IMR-90 (cell line): ENCODE measurements at regions not wholly inside any gene's neighbourhood (a gene's known extent, or its start where the extent isn't known, plus 50 kb on each side); places are given as distances from the start of the nearest gene placed in this dataset.

Source experiments
- ATAC-seq: fragments of 200-7000 bp; cut with Tn5 transposase; 2 replicates; pipeline ENCODE4 v1.9.1; 2020; ENCODE audit warnings: low read depth, mild to moderate bottlenecking, moderate library complexity
- BruUV-seq: library from RNA; stranded (reverse); fragments of 400-500 nt; replicated peaks from 2 replicates; lab custom pipeline; 2021; lab: Mats Ljungman, UMichigan
- CTCF ChIA-PET: fragments of 300-600 bp; formaldehyde crosslinking; extraction: SDS; loops from one replicate; lab custom pipeline; 2021; ENCODE audit warnings: antibody characterized with exemption; lab: Yijun Ruan, JAX
- POLR2A ChIA-PET: fragments of 300-600 bp; sonication (Branson Sonifier 250); formaldehyde crosslinking; loops from one replicate; lab custom pipeline; 2022; ENCODE audit warnings: antibody characterized with exemption; ENCODE audit not compliant: unreplicated experiment; lab: Charles Lee
- DNase-seq: peaks from one replicate; pipeline ENCODE4 v3.0.0; 2013
- H2AFZ ChIP-seq: replicated peaks from 2 replicates; pipeline ENCODE3; 2013; ENCODE audit warnings: low read length, mild to moderate bottlenecking; ENCODE audit not compliant: poor library complexity
- H2AK5ac ChIP-seq: 2 replicates; pipeline ENCODE4 v1.6.1; 2013; ENCODE audit warnings: low read depth, low read length, inconsistent platforms
- H2AK9ac ChIP-seq: replicated peaks from 2 replicates; pipeline ENCODE3; 2013; ENCODE audit warnings: mild to moderate bottlenecking, low read depth, low read length, moderate library complexity; ENCODE audit not compliant: poor library complexity
- H2BK120ac ChIP-seq: 2 replicates; pipeline ENCODE4 v1.6.1; 2013; ENCODE audit warnings: low read depth, low read length, inconsistent platforms
- H2BK15ac ChIP-seq: 3 replicates; pipeline ENCODE4 v1.6.1; 2013; ENCODE audit warnings: low read depth, low read length, inconsistent platforms
- H2BK20ac ChIP-seq: 2 replicates; pipeline ENCODE4 v1.6.1; 2013; ENCODE audit warnings: low read depth, mild to moderate bottlenecking, inconsistent platforms, low read length, moderate library complexity
- H2BK5ac ChIP-seq: 2 replicates; pipeline ENCODE4 v1.6.1; 2013; ENCODE audit warnings: mild to moderate bottlenecking, low read depth, low read length, inconsistent platforms; ENCODE audit not compliant: poor library complexity, severe bottlenecking
- H3K14ac ChIP-seq: replicated peaks from 2 replicates; pipeline ENCODE4 v1.6.1; 2013; ENCODE audit warnings: low read depth, low read length, inconsistent platforms
- H3K18ac ChIP-seq: 2 replicates; pipeline ENCODE4 v1.6.1; 2013; ENCODE audit warnings: low read depth, low read length, control low read depth
- H3K23ac ChIP-seq: 2 replicates; pipeline ENCODE4 v1.6.1; 2013; ENCODE audit warnings: low read depth, low read length, inconsistent platforms
- H3K27ac ChIP-seq: 2 replicates; pipeline ENCODE4 v1.5.1; 2013; ENCODE audit warnings: mild to moderate bottlenecking, control low read depth, low read length; ENCODE audit not compliant: insufficient read depth
- H3K27me3 ChIP-seq: 2 replicates; pipeline ENCODE4 v1.6.1; 2013; ENCODE audit warnings: low read length; ENCODE audit not compliant: control insufficient read depth, insufficient read depth
- H3K36me3 ChIP-seq: 2 replicates; pipeline ENCODE4 v1.6.1; 2013; ENCODE audit warnings: low read length, mixed read lengths; ENCODE audit not compliant: control insufficient read depth, insufficient read depth
- H3K4ac ChIP-seq: 2 replicates; pipeline ENCODE4 v1.6.1; 2013; ENCODE audit warnings: low read depth, low read length, inconsistent platforms
- H3K4me1 ChIP-seq: 2 replicates; pipeline ENCODE4 v1.6.1; 2013; ENCODE audit warnings: low read length, mixed read lengths; ENCODE audit not compliant: control insufficient read depth, insufficient read depth
- H3K4me2 ChIP-seq: 2 replicates; pipeline ENCODE4 v1.6.1; 2013; ENCODE audit warnings: low read depth, mild to moderate bottlenecking, control low read depth, low read length, moderate library complexity
- H3K4me3 ChIP-seq: 2 replicates; pipeline ENCODE4 v1.5.1; 2013; ENCODE audit warnings: low read depth, mild to moderate bottlenecking, control low read depth, low read length, moderate library complexity; ENCODE audit not compliant: insufficient read depth
- H3K56ac ChIP-seq: 2 replicates; pipeline ENCODE4 v1.6.1; 2013; ENCODE audit warnings: low read length, inconsistent platforms; ENCODE audit not compliant: insufficient read depth; ENCODE audit errors: extremely low read depth
- H3K79me1 ChIP-seq, 2 experiments: 2 replicates each; pipeline ENCODE4 v1.6.1; 2013; ENCODE audit warnings: low read length in 2 of 2, inconsistent platforms in 1 of 2, low read depth in 1 of 2
- H3K9ac ChIP-seq: 2 replicates; pipeline ENCODE4 v1.6.1; 2013; ENCODE audit warnings: low read depth, low read length, control low read depth
- H3K9me1 ChIP-seq: 2 replicates; pipeline ENCODE4 v1.6.1; 2013; ENCODE audit warnings: low read length, inconsistent platforms; ENCODE audit not compliant: insufficient read depth
- H3K9me3 ChIP-seq: 2 replicates; pipeline ENCODE4 v1.6.1; 2013; ENCODE audit warnings: low read length; ENCODE audit not compliant: control insufficient read depth, insufficient read depth
- H4K20me1 ChIP-seq: 2 replicates; pipeline ENCODE4 v1.6.1; 2013; ENCODE audit warnings: low read length, inconsistent platforms; ENCODE audit not compliant: insufficient read depth
- H4K5ac ChIP-seq: 2 replicates; pipeline ENCODE4 v1.6.1; 2013; ENCODE audit warnings: mild to moderate bottlenecking, low read depth, low read length, control low read depth
- H4K8ac ChIP-seq, 2 experiments: 2 replicates each; pipeline ENCODE4 v1.6.1; 2013; ENCODE audit warnings: low read depth in 2 of 2, low read length in 2 of 2, control low read depth in 1 of 2, inconsistent platforms in 1 of 2
- H4K91ac ChIP-seq: 2 replicates; pipeline ENCODE4 v1.6.1; 2013; ENCODE audit warnings: low read depth, low read length, inconsistent platforms; ENCODE audit not compliant: insufficient read depth
- BHLHE40 ChIP-seq: fragments of 150-350 bp; IDR thresholded peaks from 2 replicates; pipeline ENCODE4 v1.6.1; 2016; ENCODE audit warnings: mild to moderate bottlenecking, low read depth, low read length
- CEBPB ChIP-seq: IDR thresholded peaks from 2 replicates; pipeline ENCODE4 v1.6.1; 2012; ENCODE audit warnings: low read depth, low read length, improper control_type of control experiment
- ELK1 ChIP-seq: fragments of 150-350 bp; IDR thresholded peaks from 2 replicates; pipeline ENCODE4 v1.6.1; 2016; ENCODE audit warnings: low read depth, mild to moderate bottlenecking, low read length, moderate library complexity, borderline replicate concordance
- MAFK ChIP-seq: IDR thresholded peaks from 2 replicates; pipeline ENCODE4 v1.6.1; 2012; ENCODE audit warnings: low read depth, low read length, improper control_type of control experiment
- MXI1 ChIP-seq: IDR thresholded peaks from 2 replicates; pipeline ENCODE4 v1.6.1; 2012; ENCODE audit warnings: low read depth, mild to moderate bottlenecking, low read length, moderate library complexity, borderline replicate concordance
- POLR2A ChIP-seq: IDR thresholded peaks from 2 replicates; pipeline ENCODE4 v1.6.1; 2012; ENCODE audit warnings: mild to moderate bottlenecking, low read depth, low read length
- RCOR1 ChIP-seq: IDR thresholded peaks from 2 replicates; pipeline ENCODE4 v1.6.1; 2012; ENCODE audit warnings: mild to moderate bottlenecking, low read length, improper control_type of control experiment; ENCODE audit not compliant: insufficient replicate concordance
- RFX5 ChIP-seq: IDR thresholded peaks from 2 replicates; pipeline ENCODE4 v1.8.0; 2012; ENCODE audit warnings: low read depth, mild to moderate bottlenecking, low read length, moderate library complexity
- SMC3 ChIP-seq: fragments of 150-350 bp; IDR thresholded peaks from 2 replicates; pipeline ENCODE4 v1.6.1; 2016; ENCODE audit warnings: low read depth, mild to moderate bottlenecking, antibody characterized with exemption, low read length, moderate library complexity
- WGBS, 2 experiments: methylation state at CpG; one replicate each; pipeline versions ENCODE4 v1.1.5 to v1.1.7; 2013; ENCODE audit warnings: missing lambda C conversion rate in 2 of 2; ENCODE audit not compliant: insufficient read length in 1 of 2; ENCODE audit errors: extremely low coverage in 2 of 2; 5-methylcytosine and 5-hydroxymethylcytosine counted together
- dilution Hi-C: fragments of 300-500 bp; cut with HindIII; formaldehyde crosslinking; loops from one replicate; pipeline ENCODE4 v1.14.3; 2018; ENCODE audit warnings: low sequenced_read_pairs; ENCODE audit not compliant: unreplicated experiment
- in situ Hi-C: fragments of 300-500 bp; cut with MboI; formaldehyde crosslinking; loops from 3 replicates; pipeline ENCODE4 v1.14.3; 2019; ENCODE audit warnings: low sequenced_read_pairs, inconsistent platforms, mixed read lengths
- intact Hi-C: fragments of 100-400 bp; cut with micrococcal nuclease; formaldehyde crosslinking; loops from 2 replicates; pipeline ENCODE4 v1.10.0; 2022

GRCh38 chr13:107736731-107737130 lies 478.6 kb downstream of the LIG4 start:
- Histone ChIP-seq H3K4me1 (peaks cover 6% of the 10 kb centered on the region), H2AK5ac (no peak overlapping the region), H2BK20ac (no peak overlapping the region), H3K23ac (no peak overlapping the region; the same call in 1 of the 2 replicates), H2BK5ac (no peak overlapping the region), H4K5ac (no peak overlapping the region), H3K9ac (no peak overlapping the region), H3K36me3 (no peaks in the 10 kb centered on the region), H3K9me1 (0 out of 2 replicates have a peak, but pooled peaks cover 3% of the 10 kb centered on the region), H3K4ac (no peak overlapping the region), H3K4me3 (no peak overlapping the region), H3K9me3 (no peaks in the 10 kb centered on the region), H2AFZ (no peak overlapping the region), H4K8ac (no peak overlapping the region), H3K4me2 (no peak overlapping the region; the same call in 1 of the 2 replicates), H3K79me1 (peaks cover 34 to 57% of the 10 kb centered on the region in 2 experiments), H4K91ac (no peak overlapping the region), H3K27me3 (no peaks in the 10 kb centered on the region), H2AK9ac (no peak overlapping the region), H4K20me1 (no peaks in the 10 kb centered on the region), H3K14ac (no peak overlapping the region; the same call in 1 of the 2 replicates), H3K56ac (no peak overlapping the region), H2BK120ac (no peak overlapping the region), H3K18ac (peak overlapping the region; percentile 35), H2BK15ac (no peak overlapping the region; the same call in 2 of the 3 replicates), H3K27ac (no peak overlapping the region)
- dilution Hi-C loops, result no loop called here
- DNase-seq (no peak), ATAC-seq (peak; percentile 33)
- WGBS, 2 experiments, result no CpG with 5 or more reads among the region's 2 CpGs
- POLR2A ChIA-PET, result no interaction called here
- TF ChIP-seq CEBPB (no peak), ELK1 (no peak), MAFK (no peak), POLR2A (no peak), RFX5 (no peak), SMC3 (no peak), MXI1 (no peak), RCOR1 (no peak), BHLHE40 (no peak)
- in situ Hi-C loops, result no loop called here
- intact Hi-C loops, result no loop called here
- CTCF ChIA-PET, result interaction anchor here (0.7 kb wide), 1 partner anchor 12 kb away, joined by 3 read pairs; no protein-coding TSS in a partner anchor
- BruUV-seq, result no TSS peak
